ENCODE measurements at regions not wholly inside any gene's neighbourhood (a gene's known extent, or its start where the extent isn't known, plus 50 kb on each side); places are given as distances from the start of the nearest gene placed in this dataset.

DNA sequence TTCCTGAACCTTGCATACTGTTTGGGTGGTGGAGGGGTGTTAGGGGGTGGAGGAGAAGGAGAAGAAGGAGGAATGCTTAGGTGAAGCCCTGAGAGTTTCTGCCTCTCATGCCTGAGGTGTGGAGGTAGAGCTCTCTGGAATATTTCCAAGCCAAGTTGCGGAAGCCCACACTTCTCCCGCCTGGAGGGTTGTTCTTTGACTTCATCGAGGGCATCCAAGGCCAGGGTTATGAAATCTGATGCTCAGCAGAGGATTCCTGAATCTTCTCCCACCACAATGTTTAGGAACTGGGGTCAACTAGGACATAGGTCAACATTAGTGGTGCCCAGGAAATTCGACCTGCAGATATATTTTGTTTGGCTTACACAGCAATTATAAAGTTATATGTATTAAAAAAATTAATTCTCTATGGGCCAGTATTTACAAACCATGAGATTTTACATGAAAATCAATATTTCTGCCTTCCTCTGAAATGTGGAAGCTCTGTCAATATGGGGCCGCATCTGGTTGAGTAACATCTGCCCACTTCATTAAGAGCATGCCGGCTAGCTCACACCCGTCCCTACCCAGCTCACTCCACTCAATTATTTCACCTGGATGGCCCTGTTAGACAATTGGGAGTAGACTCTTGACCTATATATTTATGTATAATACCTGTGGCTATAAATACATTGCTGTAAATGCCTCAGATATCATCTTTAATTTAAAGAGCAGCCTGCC lies 257.1 kb upstream of the ZFP64 start:
- no peak for DNase-seq (ENCODE audit: low read depth, low spot score)
- H3K9ac ChIP-seq (ENCODE audit: insufficient read length): no peak overlapping the region
- H3K36me3 ChIP-seq (ENCODE audit: insufficient read depth, low read length): no peaks in the 10 kb centered on the region
- no peaks in the 10 kb centered on the region for H3K9me3 ChIP-seq (ENCODE audit: low read depth, low read length)
- H3K27ac ChIP-seq: no peak overlapping the region
- no peak overlapping the region for H3K4me3 ChIP-seq
- TF ChIP-seq POLR2AphosphoS5 (IDR thresholded peaks at IDR 0.05; ENCODE audit: borderline replicate concordance, low read depth, low read length) (no peak), FOXP2 (optimal IDR thresholded peaks at IDR 0.05; ENCODE audit: control extremely low read depth, extremely low read length, insufficient read depth) (no peak), EZH2 (IDR thresholded peaks at IDR 0.05) (no peak)

DNA sequence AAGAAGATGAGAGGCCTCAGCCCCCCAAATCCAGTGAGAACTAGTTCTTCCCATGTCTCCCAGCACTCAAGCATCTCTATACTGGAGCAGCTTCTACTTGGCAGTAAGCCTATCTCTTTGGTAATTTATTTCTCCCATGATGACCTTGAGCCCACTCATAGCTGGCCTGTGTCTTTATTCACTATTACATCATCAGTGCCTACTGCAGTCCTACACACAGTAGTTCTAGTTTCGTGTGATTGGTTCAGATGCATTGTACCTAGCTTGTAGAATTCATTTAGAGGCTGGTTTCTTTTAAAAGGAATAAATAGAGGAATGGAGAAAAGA lies 255.6 kb upstream of the ZFP64 start:
- TF ChIP-seq POLR2AphosphoS5 (IDR thresholded peaks at IDR 0.05; ENCODE audit: borderline replicate concordance, low read depth, low read length) (no peak), EZH2 (IDR thresholded peaks at IDR 0.05) (no peak), FOXP2 (optimal IDR thresholded peaks at IDR 0.05; ENCODE audit: control extremely low read depth, extremely low read length, insufficient read depth) (no peak)
- DNase-seq (ENCODE audit: low read depth, low spot score): no peak
- no peaks in the 10 kb centered on the region for H3K9me3 ChIP-seq (ENCODE audit: low read depth, low read length)
- H3K9ac ChIP-seq (ENCODE audit: insufficient read length): no peak overlapping the region
- H3K36me3 ChIP-seq (ENCODE audit: insufficient read depth, low read length): no peaks in the 10 kb centered on the region
- H3K4me3 ChIP-seq: no peak overlapping the region
- no peak overlapping the region for H3K27ac ChIP-seq

DNA sequence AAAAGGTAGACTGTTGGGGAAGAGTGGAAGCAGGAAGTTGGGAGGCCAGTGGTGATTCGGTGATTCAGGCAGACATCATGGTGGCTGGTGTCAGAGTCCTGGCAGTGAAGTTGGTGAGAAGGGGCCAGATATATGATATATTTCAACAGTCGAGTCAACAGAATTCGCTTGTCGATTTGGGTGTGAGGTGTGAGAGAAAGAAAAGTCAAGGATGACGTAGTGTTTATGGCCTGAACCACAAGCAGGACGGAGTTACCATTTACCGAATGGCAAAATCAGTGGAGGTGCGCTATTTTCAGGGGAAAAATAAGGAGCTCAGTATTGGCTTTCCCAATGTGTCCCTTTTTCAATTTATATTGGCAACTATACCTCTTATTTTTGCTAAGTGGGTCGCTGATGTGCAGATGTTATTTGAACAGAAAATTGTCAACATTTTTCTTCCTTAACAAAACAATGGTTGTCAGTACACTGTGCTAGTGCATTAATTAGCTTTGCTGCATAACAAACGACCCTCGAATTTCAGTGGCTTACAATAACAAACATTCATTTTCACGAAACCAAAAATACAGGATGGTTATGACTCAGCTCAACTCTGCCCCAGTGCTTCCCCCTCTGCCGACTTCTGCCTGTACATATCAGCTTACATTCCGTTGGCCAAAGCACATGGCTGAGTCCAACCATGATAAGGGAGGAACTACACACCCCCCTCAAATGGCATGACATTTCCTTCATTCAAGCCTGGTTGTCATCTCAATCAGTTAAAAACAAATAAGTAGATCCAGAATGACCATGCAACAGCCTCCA lies 255.0 kb upstream of the ZFP64 start:
- DNase-seq (ENCODE audit: low read depth, low spot score): no peak
- Histone ChIP-seq H3K27ac (no peak overlapping the region), H3K9ac (ENCODE audit: insufficient read length) (no peak overlapping the region), H3K36me3 (ENCODE audit: insufficient read depth, low read length) (no peaks in the 10 kb centered on the region), H3K4me3 (no peak overlapping the region), H3K9me3 (ENCODE audit: low read depth, low read length) (no peaks in the 10 kb centered on the region)
- no peak for TF ChIP-seq POLR2AphosphoS5 (IDR thresholded peaks at IDR 0.05; ENCODE audit: borderline replicate concordance, low read depth, low read length)
- no peak for TF ChIP-seq FOXP2 (optimal IDR thresholded peaks at IDR 0.05; ENCODE audit: control extremely low read depth, extremely low read length, insufficient read depth)
- TF ChIP-seq EZH2 (IDR thresholded peaks at IDR 0.05): no peak

DNA sequence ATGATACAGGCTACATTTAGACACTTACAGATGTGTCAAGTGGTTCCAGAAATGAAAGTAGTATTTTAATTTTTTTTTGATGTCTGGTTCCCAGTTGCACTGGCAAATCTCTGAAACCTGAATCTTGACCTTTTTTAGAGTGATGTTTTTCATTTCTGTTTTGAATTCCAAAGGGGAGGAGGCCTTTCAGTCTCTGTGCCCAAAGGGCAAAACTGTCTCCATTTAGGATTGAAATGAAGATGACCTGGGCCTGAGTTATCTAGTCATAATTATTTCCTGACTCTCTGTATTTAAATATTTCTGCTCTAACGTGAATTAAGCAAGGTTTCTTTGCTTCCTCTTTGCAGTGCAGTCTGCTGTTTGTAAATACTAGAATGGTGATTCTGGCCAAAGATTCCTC lies 252.9 kb upstream of the ZFP64 start:
- no peaks in the 10 kb centered on the region for H3K36me3 ChIP-seq (ENCODE audit: insufficient read depth, low read length)
- no peak for DNase-seq (ENCODE audit: low read depth, low spot score)
- H3K27ac ChIP-seq: no peak overlapping the region
- H3K9me3 ChIP-seq (ENCODE audit: low read depth, low read length): no peaks in the 10 kb centered on the region
- TF ChIP-seq FOXP2 (optimal IDR thresholded peaks at IDR 0.05; ENCODE audit: control extremely low read depth, extremely low read length, insufficient read depth) (no peak), EZH2 (IDR thresholded peaks at IDR 0.05) (no peak), POLR2AphosphoS5 (IDR thresholded peaks at IDR 0.05; ENCODE audit: borderline replicate concordance, low read depth, low read length) (no peak)
- H3K4me3 ChIP-seq: no peak overlapping the region
- H3K9ac ChIP-seq (ENCODE audit: insufficient read length): no peak overlapping the region

DNA sequence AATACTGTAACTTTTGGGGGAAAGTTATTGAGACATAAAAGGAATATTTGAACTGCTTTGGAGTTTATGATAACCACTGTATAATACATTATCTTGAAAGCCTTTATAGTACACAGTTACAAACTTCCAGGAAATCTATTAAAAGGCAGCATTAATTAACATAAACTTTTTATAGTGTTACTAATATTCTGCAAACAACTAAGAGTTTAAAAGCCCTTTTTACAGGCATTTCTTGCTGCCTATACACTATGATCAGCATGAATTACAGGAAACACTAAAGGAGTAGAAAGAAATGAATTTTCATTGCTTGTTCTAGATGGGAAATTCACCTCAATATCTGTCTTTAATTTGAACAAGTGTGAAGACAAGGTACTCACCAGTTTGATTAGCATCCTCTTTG lies 252.3 kb upstream of the ZFP64 start:
- Histone ChIP-seq H3K36me3 (ENCODE audit: insufficient read depth, low read length) (no peaks in the 10 kb centered on the region), H3K9me3 (ENCODE audit: low read depth, low read length) (no peaks in the 10 kb centered on the region), H3K4me3 (no peak overlapping the region), H3K27ac (no peak overlapping the region), H3K9ac (ENCODE audit: insufficient read length) (no peak overlapping the region)
- DNase-seq (ENCODE audit: low read depth, low spot score): no peak
- TF ChIP-seq EZH2 (IDR thresholded peaks at IDR 0.05) (no peak), FOXP2 (optimal IDR thresholded peaks at IDR 0.05; ENCODE audit: control extremely low read depth, extremely low read length, insufficient read depth) (no peak), POLR2AphosphoS5 (IDR thresholded peaks at IDR 0.05; ENCODE audit: borderline replicate concordance, low read depth, low read length) (no peak)

GRCh38 chr20:52441710-52442109 lies 250.1 kb upstream of the ZFP64 start:
- no peak overlapping the region for H3K4me3 ChIP-seq
- H3K9ac ChIP-seq (ENCODE audit: insufficient read length): no peak overlapping the region
- TF ChIP-seq POLR2AphosphoS5 (IDR thresholded peaks at IDR 0.05; ENCODE audit: borderline replicate concordance, low read depth, low read length) (no peak), FOXP2 (optimal IDR thresholded peaks at IDR 0.05; ENCODE audit: control extremely low read depth, extremely low read length, insufficient read depth) (no peak), EZH2 (IDR thresholded peaks at IDR 0.05) (no peak)
- no peak for DNase-seq (ENCODE audit: low read depth, low spot score)
- H3K36me3 ChIP-seq (ENCODE audit: insufficient read depth, low read length): no peaks in the 10 kb centered on the region
- H3K9me3 ChIP-seq (ENCODE audit: low read depth, low read length): no peaks in the 10 kb centered on the region
- no peak overlapping the region for H3K27ac ChIP-seq

DNA sequence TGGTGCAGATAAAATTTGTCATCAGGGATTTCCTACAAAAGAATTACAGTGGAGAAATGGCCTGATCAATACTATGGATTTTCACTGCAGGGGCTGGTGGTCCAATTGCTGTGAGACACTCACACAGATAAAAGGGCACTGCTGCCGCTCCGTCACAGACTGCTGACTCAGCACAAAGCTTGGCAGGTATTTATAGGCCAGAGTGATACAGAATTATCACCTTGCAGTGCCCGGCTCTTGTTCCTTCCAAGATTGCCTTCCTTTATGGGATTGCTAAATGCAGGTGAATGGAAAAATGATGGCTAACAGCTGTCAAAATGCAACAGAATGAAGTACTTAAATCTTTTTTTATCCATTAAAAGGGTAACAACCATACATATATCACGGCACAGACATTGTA lies 247.8 kb upstream of the ZFP64 start:
- DNase-seq (ENCODE audit: low read depth, low spot score): no peak
- no peaks in the 10 kb centered on the region for H3K9me3 ChIP-seq (ENCODE audit: low read depth, low read length)
- H3K36me3 ChIP-seq (ENCODE audit: insufficient read depth, low read length): no peaks in the 10 kb centered on the region

GRCh38 chr20:52438326-52438963 lies 246.9 kb upstream of the ZFP64 start:
- H3K4me3 ChIP-seq: no peak overlapping the region
- H3K9me3 ChIP-seq (ENCODE audit: low read depth, low read length): no peaks in the 10 kb centered on the region
- TF ChIP-seq FOXP2 (optimal IDR thresholded peaks at IDR 0.05; ENCODE audit: control extremely low read depth, extremely low read length, insufficient read depth) (no peak), POLR2AphosphoS5 (IDR thresholded peaks at IDR 0.05; ENCODE audit: borderline replicate concordance, low read depth, low read length) (no peak), EZH2 (IDR thresholded peaks at IDR 0.05) (no peak)
- no peaks in the 10 kb centered on the region for H3K36me3 ChIP-seq (ENCODE audit: insufficient read depth, low read length)
- DNase-seq (ENCODE audit: low read depth, low spot score): no peak
- no peak overlapping the region for H3K27ac ChIP-seq
- no peak overlapping the region for H3K9ac ChIP-seq (ENCODE audit: insufficient read length)

More for the DNA sequence above, 247.8 kb upstream of the ZFP64 start:
- no peak for TF ChIP-seq EZH2 (IDR thresholded peaks at IDR 0.05)
- no peak for TF ChIP-seq POLR2AphosphoS5 (IDR thresholded peaks at IDR 0.05; ENCODE audit: borderline replicate concordance, low read depth, low read length)
- no peak for TF ChIP-seq FOXP2 (optimal IDR thresholded peaks at IDR 0.05; ENCODE audit: control extremely low read depth, extremely low read length, insufficient read depth)
- Histone ChIP-seq H3K27ac (no peak overlapping the region), H3K4me3 (no peak overlapping the region), H3K9ac (ENCODE audit: insufficient read length) (no peak overlapping the region)

All from SK-N-MC (cell line).